ENCODE measurements at regions not wholly inside any gene's neighbourhood (a gene's known extent, or its start where the extent isn't known, plus 50 kb on each side); places are given as distances from the start of the nearest gene placed in this dataset.

GRCh38 chr12:126772171-126772864 is 1494.7 kb upstream of the TMEM132C start (continued):
- peak; percentile 85 for TF ChIP-seq IRF4 (IDR thresholded peaks at IDR 0.05; ENCODE audit: low read depth, low read length)
- TF ChIP-seq MYC (IDR thresholded peaks at IDR 0.05; ENCODE audit: insufficient read depth, insufficient read length, insufficient replicate concordance, low read length, severe bottlenecking): no peak
- TF ChIP-seq CBX3 (IDR thresholded peaks at IDR 0.05; ENCODE audit: borderline replicate concordance, low read depth): no peak
- no peak; the same call in 1 of the 2 replicates for TF ChIP-seq ZBED1 (IDR thresholded peaks at IDR 0.05; ENCODE audit: borderline replicate concordance)
- no peak for TF ChIP-seq SUZ12 (IDR thresholded peaks at IDR 0.05; ENCODE audit: unreplicated experiment)
- no peak for TF ChIP-seq ATF3 (IDR thresholded peaks at IDR 0.05; ENCODE audit: borderline replicate concordance, extremely low read depth, low read depth, low read length)
- no peak for TF ChIP-seq SPI1 (IDR thresholded peaks at IDR 0.05; ENCODE audit: borderline replicate concordance, insufficient read depth, low read depth, low read length)
- TF ChIP-seq ASH2L (IDR thresholded peaks at IDR 0.05; ENCODE audit: borderline replicate concordance, low read depth): no peak
- TF ChIP-seq STAT3 (IDR thresholded peaks at IDR 0.05; ENCODE audit: low read depth, low read length): no peak
- no peak for TF ChIP-seq FOS (IDR thresholded peaks at IDR 0.05; ENCODE audit: borderline replicate concordance, extremely low read depth, insufficient read length)
- no peak for TF ChIP-seq ZSCAN29 (IDR thresholded peaks at IDR 0.05)
- no peak for TF ChIP-seq ZNF274 (IDR thresholded peaks at IDR 0.05; ENCODE audit: insufficient read depth, insufficient read length)
- no peak for TF ChIP-seq FOXK2 (IDR thresholded peaks at IDR 0.05)
- TF ChIP-seq JUND (IDR thresholded peaks at IDR 0.05; ENCODE audit: low read depth, low read length): peak; percentile 87
- peak; percentile 90 for TF ChIP-seq BCL3 (IDR thresholded peaks at IDR 0.05; ENCODE audit: borderline replicate concordance, insufficient read depth, low read depth, low read length, poor library complexity, severe bottlenecking)
- TF ChIP-seq SMARCA5 (IDR thresholded peaks at IDR 0.05): no peak
- TF ChIP-seq TBL1XR1 (IDR thresholded peaks at IDR 0.05; ENCODE audit: low read depth, low read length): no peak
- no peak; the same call in 1 of the 2 replicates for TF ChIP-seq GATAD2B (conservative IDR thresholded peaks at IDR 0.05; ENCODE audit: low read depth)
- no peak for TF ChIP-seq NBN (IDR thresholded peaks at IDR 0.05)
- TF ChIP-seq, protein P1, sequence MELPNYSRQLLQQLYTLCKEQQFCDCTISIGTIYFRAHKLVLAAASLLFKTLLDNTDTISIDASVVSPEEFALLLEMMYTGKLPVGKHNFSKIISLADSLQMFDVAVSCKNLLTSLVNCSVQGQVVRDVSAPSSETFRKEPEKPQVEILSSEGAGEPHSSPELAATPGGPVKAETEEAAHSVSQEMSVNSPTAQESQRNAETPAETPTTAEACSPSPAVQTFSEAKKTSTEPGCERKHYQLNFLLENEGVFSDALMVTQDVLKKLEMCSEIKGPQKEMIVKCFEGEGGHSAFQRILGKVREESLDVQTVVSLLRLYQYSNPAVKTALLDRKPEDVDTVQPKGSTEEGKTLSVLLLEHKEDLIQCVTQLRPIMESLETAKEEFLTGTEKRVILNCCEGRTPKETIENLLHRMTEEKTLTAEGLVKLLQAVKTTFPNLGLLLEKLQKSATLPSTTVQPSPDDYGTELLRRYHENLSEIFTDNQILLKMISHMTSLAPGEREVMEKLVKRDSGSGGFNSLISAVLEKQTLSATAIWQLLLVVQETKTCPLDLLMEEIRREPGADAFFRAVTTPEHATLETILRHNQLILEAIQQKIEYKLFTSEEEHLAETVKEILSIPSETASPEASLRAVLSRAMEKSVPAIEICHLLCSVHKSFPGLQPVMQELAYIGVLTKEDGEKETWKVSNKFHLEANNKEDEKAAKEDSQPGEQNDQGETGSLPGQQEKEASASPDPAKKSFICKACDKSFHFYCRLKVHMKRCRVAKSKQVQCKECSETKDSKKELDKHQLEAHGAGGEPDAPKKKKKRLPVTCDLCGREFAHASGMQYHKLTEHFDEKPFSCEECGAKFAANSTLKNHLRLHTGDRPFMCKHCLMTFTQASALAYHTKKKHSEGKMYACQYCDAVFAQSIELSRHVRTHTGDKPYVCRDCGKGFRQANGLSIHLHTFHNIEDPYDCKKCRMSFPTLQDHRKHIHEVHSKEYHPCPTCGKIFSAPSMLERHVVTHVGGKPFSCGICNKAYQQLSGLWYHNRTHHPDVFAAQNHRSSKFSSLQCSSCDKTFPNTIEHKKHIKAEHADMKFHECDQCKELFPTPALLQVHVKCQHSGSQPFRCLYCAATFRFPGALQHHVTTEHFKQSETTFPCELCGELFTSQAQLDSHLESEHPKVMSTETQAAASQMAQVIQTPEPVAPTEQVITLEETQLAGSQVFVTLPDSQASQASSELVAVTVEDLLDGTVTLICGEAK (IDR thresholded peaks at IDR 0.05; ENCODE audit: borderline replicate concordance): no peak
- TF ChIP-seq CBFB (IDR thresholded peaks at IDR 0.05; ENCODE audit: low read depth): no peak
- TF ChIP-seq PAX8 (IDR thresholded peaks at IDR 0.05): no peak
- TF ChIP-seq EZH2 (IDR thresholded peaks at IDR 0.05; ENCODE audit: borderline replicate concordance, control insufficient read depth, low read depth, low read length): no peak
- no peak for TF ChIP-seq HDAC2 (IDR thresholded peaks at IDR 0.05)
- TF ChIP-seq HDAC6 (IDR thresholded peaks at IDR 0.05; ENCODE audit: unreplicated experiment): no peak
- TF ChIP-seq MTA2 (IDR thresholded peaks at IDR 0.05; ENCODE audit: low read depth): peak; percentile 86
- TF ChIP-seq SREBF1 (IDR thresholded peaks at IDR 0.05; ENCODE audit: low read length): no peak
- TF ChIP-seq NFYB (IDR thresholded peaks at IDR 0.05; ENCODE audit: insufficient read depth, low read depth, low read length): peak; percentile 53; the same call in 1 of the 2 replicates
